GM10266 (cell line): ENCODE measurements at regions not wholly inside any gene's neighbourhood (a gene's known extent, or its start where the extent isn't known, plus 50 kb on each side); places are given as distances from the start of the nearest gene placed in this dataset.

Experiments
- DNase-seq: peaks from one replicate; pipeline ENCODE4 v3.0.0; 2012; ENCODE audit errors: extremely low spot score
- CTCF ChIP-seq: IDR thresholded peaks from 2 replicates; pipeline ENCODE4 v1.5.1; 2012; ENCODE audit warnings: mild to moderate bottlenecking, low read depth; ENCODE audit not compliant: control insufficient read depth, insufficient read depth; ENCODE audit errors: missing control alignments

GRCh38 chr14:34322940-34323418, 139.1 kb downstream of the SPTSSA start:
- peak; percentile 77 for TF ChIP-seq CTCF
- DNase-seq, result peak; percentile 68

DNA sequence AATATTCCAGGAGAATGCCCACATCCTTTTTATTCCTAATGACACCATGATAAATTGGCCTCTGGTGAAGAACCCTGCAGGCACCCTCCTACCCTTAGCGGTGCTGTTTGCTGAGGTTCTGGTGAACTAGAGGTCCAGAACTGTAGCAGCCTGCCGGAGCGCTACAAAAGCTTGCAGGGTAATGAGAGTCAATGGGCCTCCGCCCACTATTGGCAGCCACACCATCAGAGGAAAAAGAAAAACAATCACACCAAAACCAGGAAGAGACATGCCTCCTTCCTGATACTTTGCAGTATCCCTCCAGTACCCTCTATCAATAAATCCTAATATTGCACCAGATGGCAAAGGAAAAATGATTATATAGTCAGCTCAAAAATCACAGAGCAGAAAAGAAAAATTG, 142.9 kb downstream of the SPTSSA start:
- no peak for DNase-seq
- no peak for TF ChIP-seq CTCF

- TF ChIP-seq CTCF, result no peak
- no peak for DNase-seq
Observed at GRCh38 chr14:34318014-34318413, 144.0 kb downstream of the SPTSSA start.

- no peak for DNase-seq
- TF ChIP-seq CTCF, result no peak
Observed at GRCh38 chr14:34310724-34311123, 151.3 kb downstream of the SPTSSA start.

GRCh38 chr14:34303811-34304210, 158.2 kb downstream of the SPTSSA start:
- DNase-seq, result no peak

GRCh38 chr14:34302654-34303053, 159.4 kb downstream of the SPTSSA start:
- no peak for TF ChIP-seq CTCF
- DNase-seq, result no peak

More at GRCh38 chr14:34303811-34304210, 158.2 kb downstream of the SPTSSA start:
- TF ChIP-seq CTCF, result no peak

DNA sequence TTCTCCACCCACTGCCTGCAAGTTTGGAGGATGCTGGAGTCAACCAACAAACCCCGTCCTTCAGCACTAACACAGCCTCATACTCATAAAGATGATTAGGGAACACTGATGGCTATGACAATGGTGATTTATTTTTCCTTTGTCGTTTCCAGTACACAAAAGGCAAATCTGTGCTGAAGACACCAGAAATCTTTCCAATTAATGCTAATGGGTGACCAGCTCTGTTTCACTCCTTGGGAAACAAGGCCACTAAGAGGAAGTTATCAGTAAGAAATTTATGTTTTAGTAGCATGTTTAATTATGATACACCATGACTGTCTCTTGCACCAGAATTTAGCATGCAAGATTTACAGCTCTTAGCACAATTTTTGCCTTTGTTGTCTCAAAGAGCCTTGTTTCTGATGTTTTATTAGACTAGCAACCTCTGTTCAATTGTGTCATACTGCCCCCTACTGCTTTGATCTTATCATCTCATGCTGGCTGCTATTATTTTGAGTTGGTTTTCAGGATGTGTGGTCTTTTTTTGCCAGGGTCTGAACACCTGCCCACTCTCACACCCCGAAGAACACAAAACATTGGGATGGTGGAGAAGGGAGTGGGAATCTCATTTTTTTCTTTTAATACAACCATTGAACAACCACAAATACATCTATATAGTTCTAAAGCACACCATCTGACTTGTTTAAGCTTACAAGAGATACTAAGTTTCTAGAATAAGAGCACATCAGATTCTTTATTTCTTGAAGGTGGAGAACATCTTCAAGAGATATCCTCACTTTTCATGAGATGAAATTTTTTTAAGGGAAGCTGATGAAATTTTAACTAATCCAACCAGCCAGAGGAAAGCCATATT, 160.9 kb downstream of the SPTSSA start:
- peak; percentile 41 for DNase-seq

More for the DNA sequence above, 160.9 kb downstream of the SPTSSA start:
- TF ChIP-seq CTCF, result peak; percentile 50
